H1 (cell line): ENCODE measurements at regions not wholly inside any gene's neighbourhood (a gene's known extent, or its start where the extent isn't known, plus 50 kb on each side); places are given as distances from the start of the nearest gene placed in this dataset.

ENCODE experiments used
- CTCF ChIA-PET: fragments of 300-600 bp; sonication (Branson Sonifier 250); formaldehyde crosslinking; loops from one replicate; lab custom pipeline; 2021; ENCODE audit not compliant: partially characterized antibody; lab: Charles Lee
- POLR2A ChIA-PET: fragments of 300-600 bp; sonication (Branson Sonifier 250); formaldehyde crosslinking; loops from one replicate; lab custom pipeline; 2021; ENCODE audit warnings: inconsistent platforms; ENCODE audit not compliant: partially characterized antibody; lab: Charles Lee
- DNase-seq, 2 experiments: peaks; one replicate each; pipeline versions ENCODE4 v3.0.0 to v3.0.0-alpha.2; 2010 to 2022; ENCODE audit warnings: low spot score in 2 of 2, low read depth in 1 of 2, mixed read lengths in 1 of 2
- FAIRE-seq: peaks from 2 replicates; lab custom pipeline; 2011; peaks lifted over from hg19 to GRCh38; lab: Jason Lieb, UNC
- H2AFZ ChIP-seq: 2 replicates; pipeline ENCODE4 v1.8.1; 2012; ENCODE audit warnings: low read length, inconsistent platforms
- H2AK5ac ChIP-seq: 2 replicates; pipeline ENCODE4 v1.6.1; 2013; ENCODE audit warnings: low read depth, low read length
- H2BK120ac ChIP-seq: replicated peaks from 2 replicates; pipeline ENCODE3; 2013; ENCODE audit warnings: low read depth, low read length, inconsistent platforms
- H2BK12ac ChIP-seq: 2 replicates; pipeline ENCODE4 v1.6.1; 2013; ENCODE audit warnings: low read depth, low read length
- H2BK15ac ChIP-seq: 2 replicates; pipeline ENCODE4 v1.6.1; 2013; ENCODE audit warnings: low read length
- H2BK20ac ChIP-seq: 2 replicates; pipeline ENCODE4 v1.6.1; 2013; ENCODE audit warnings: low read length
- H2BK5ac ChIP-seq: 2 replicates; pipeline ENCODE4 v1.6.1; 2013; ENCODE audit warnings: low read depth, low read length
- H3K14ac ChIP-seq: 2 replicates; pipeline ENCODE4 v1.6.1; 2013; ENCODE audit warnings: inconsistent platforms; ENCODE audit not compliant: insufficient read length
- H3K18ac ChIP-seq: 2 replicates; pipeline ENCODE4 v1.6.1; 2013; ENCODE audit warnings: low read length; ENCODE audit errors: extremely low read depth
- H3K23ac ChIP-seq: 2 replicates; pipeline ENCODE4 v1.6.1; 2013; ENCODE audit warnings: inconsistent platforms; ENCODE audit not compliant: insufficient read length
- H3K23me2 ChIP-seq: 2 replicates; pipeline ENCODE4 v1.6.1; 2013; ENCODE audit warnings: low read depth, low read length
- H3K27ac ChIP-seq: 2 replicates; pipeline ENCODE4 v1.6.1; 2011; ENCODE audit warnings: low read depth, low read length, inconsistent platforms
- H3K27me3 ChIP-seq, 4 experiments: replicated peaks in 1 of 4; 1 replicate in 1 of 4; 2 replicates in 3 of 4; pipeline versions ENCODE4 v1.6.1 to v1.8.1; 2011 to 2013; ENCODE audit warnings: low read length in 3 of 4, mild to moderate bottlenecking in 3 of 4, inconsistent platforms in 2 of 4, mixed read lengths in 2 of 4, moderate library complexity in 1 of 4; ENCODE audit not compliant: control insufficient read depth in 3 of 4, insufficient read depth in 3 of 4; ENCODE audit errors: extremely low read depth in 1 of 4
- H3K36me3 ChIP-seq, 4 experiments: 2 replicates each; pipeline versions ENCODE4 v1.6.1 to v1.8.1; 2011 to 2013; ENCODE audit warnings: mild to moderate bottlenecking in 4 of 4, low read length in 3 of 4, moderate library complexity in 2 of 4, control low read depth in 1 of 4, inconsistent platforms in 1 of 4; ENCODE audit not compliant: insufficient read depth in 4 of 4, control insufficient read depth in 2 of 4
- H3K4ac ChIP-seq: replicated peaks from 2 replicates; pipeline ENCODE3; 2013; ENCODE audit warnings: low read length, low read depth, mixed read lengths, inconsistent platforms; ENCODE audit not compliant: insufficient read length
- H3K4me1 ChIP-seq, 4 experiments: replicated peaks in 1 of 4; 1 replicate in 1 of 4; 2 replicates in 3 of 4; pipeline versions ENCODE4 v1.6.1 to v1.8.1; 2011 to 2013; ENCODE audit warnings: low read length in 3 of 4, inconsistent platforms in 2 of 4, mixed read lengths in 1 of 4; ENCODE audit not compliant: insufficient read depth in 4 of 4, control insufficient read depth in 3 of 4
- H3K4me2 ChIP-seq, 2 experiments: 2 replicates each; pipeline versions ENCODE4 v1.6.1 to v1.8.1; 2011 to 2013; ENCODE audit warnings: low read depth in 2 of 2, low read length in 2 of 2, control low read depth in 1 of 2, inconsistent platforms in 1 of 2, mild to moderate bottlenecking in 1 of 2; ENCODE audit not compliant: insufficient read depth in 1 of 2
- H3K4me3 ChIP-seq, 4 experiments: fragments of 200-600, 300-600 bp in 1 of 4; sonication (generic), shearing (Covaris generic), sonication (Bioruptor Twin) in 1 of 4; 2 replicates each; pipeline versions ENCODE4 v1.5.1 to v1.8.1; 2011 to 2016; ENCODE audit warnings: low read length in 4 of 4, low read depth in 3 of 4, control low read depth in 2 of 4, inconsistent platforms in 2 of 4, mild to moderate bottlenecking in 2 of 4, mixed read lengths in 1 of 4, moderate library complexity in 1 of 4; ENCODE audit not compliant: insufficient read depth in 2 of 4; ENCODE audit errors: extremely low read depth in 1 of 4
- H3K56ac ChIP-seq: replicated peaks from 2 replicates; pipeline ENCODE3; 2013; ENCODE audit warnings: low read depth, mild to moderate bottlenecking, mixed read lengths, low read length, inconsistent platforms; ENCODE audit not compliant: insufficient read length
- H3K79me1 ChIP-seq: 2 replicates; pipeline ENCODE4 v1.6.1; 2013; ENCODE audit warnings: low read depth, low read length, control low read depth
- H3K79me2 ChIP-seq, 2 experiments: 2 replicates each; pipeline versions ENCODE4 v1.6.1 to v1.8.1; 2012 to 2013; ENCODE audit warnings: low read length in 2 of 2, mild to moderate bottlenecking in 2 of 2, inconsistent platforms in 1 of 2; ENCODE audit not compliant: insufficient read depth in 2 of 2, control insufficient read depth in 1 of 2
- H3K9ac ChIP-seq, 4 experiments: replicated peaks in 1 of 4; 1 replicate in 1 of 4; 2 replicates in 3 of 4; pipeline versions ENCODE4 v1.6.1 to v1.8.1; 2011 to 2013; ENCODE audit warnings: low read depth in 3 of 4, low read length in 3 of 4, control low read depth in 2 of 4, mild to moderate bottlenecking in 2 of 4, moderate library complexity in 2 of 4, inconsistent platforms in 1 of 4; ENCODE audit errors: extremely low read depth in 1 of 4
- H3K9me3 ChIP-seq, 2 experiments: 2 replicates each; pipeline versions ENCODE4 v1.6.1 to v1.8.1; 2012 to 2013; ENCODE audit warnings: mild to moderate bottlenecking in 2 of 2, moderate library complexity in 2 of 2, control low read depth in 1 of 2, inconsistent platforms in 1 of 2, low read depth in 1 of 2, low read length in 1 of 2, mixed read lengths in 1 of 2; ENCODE audit not compliant: insufficient read depth in 2 of 2
- H4K20me1 ChIP-seq, 2 experiments: replicated peaks in 1 of 2; 2 replicates each; pipeline versions ENCODE3 to v1.8.1; 2011 to 2013; ENCODE audit warnings: inconsistent platforms in 2 of 2, low read length in 2 of 2, mild to moderate bottlenecking in 1 of 2; ENCODE audit not compliant: insufficient read depth in 2 of 2, control insufficient read depth in 1 of 2
- H4K5ac ChIP-seq: 2 replicates; pipeline ENCODE4 v1.6.1; 2013; ENCODE audit warnings: low read length, low read depth, mixed read lengths, inconsistent platforms; ENCODE audit not compliant: insufficient read length
- H4K8ac ChIP-seq: 2 replicates; pipeline ENCODE4 v1.8.0; 2013; ENCODE audit warnings: mild to moderate bottlenecking, moderate library complexity, low read length, inconsistent platforms; ENCODE audit not compliant: insufficient read depth; ENCODE audit errors: extremely low read depth
- H4K91ac ChIP-seq: replicated peaks from 2 replicates; pipeline ENCODE3; 2013; ENCODE audit warnings: low read length, mixed read lengths, inconsistent platforms; ENCODE audit not compliant: insufficient read length
- SIN3A ChIP-seq, 2 experiments: IDR thresholded peaks in 1 of 2; conservative IDR thresholded peaks in 1 of 2; 2 replicates each; pipeline ENCODE4 v1.6.1; 2011 to 2012; ENCODE audit warnings: low read length in 2 of 2, improper control_type of control experiment in 1 of 2, low read depth in 1 of 2, mild to moderate bottlenecking in 1 of 2
- SP4 ChIP-seq: IDR thresholded peaks from 2 replicates; pipeline ENCODE4 v1.6.1; 2012; ENCODE audit warnings: low read length, inconsistent platforms
- TEAD4 ChIP-seq: IDR thresholded peaks from 2 replicates; pipeline ENCODE4 v1.6.1; 2012; ENCODE audit warnings: low read depth, low read length, inconsistent platforms, mixed read lengths
- ZNF274 ChIP-seq: IDR thresholded peaks from 2 replicates; pipeline ENCODE4 v1.7.0; 2012; ENCODE audit warnings: low read length, borderline replicate concordance; ENCODE audit errors: extremely low read depth
- WGBS, 2 experiments: shearing (Covaris generic) in 1 of 2; methylation state at CpG; one replicate each; pipeline versions ENCODE4 v1.1.6 to v1.1.7; 2013 to 2015; ENCODE audit warnings: low lambda C conversion rate in 2 of 2, mixed read lengths in 2 of 2, inconsistent platforms in 1 of 2, low coverage in 1 of 2, missing lambda C conversion rate in 1 of 2; ENCODE audit not compliant: insufficient replicate concordance in 2 of 2, insufficient coverage in 1 of 2, insufficient read length in 1 of 2; ENCODE audit errors: extremely low coverage in 1 of 2, missing lambda C conversion rate in 1 of 2; 5-methylcytosine and 5-hydroxymethylcytosine counted together

- FAIRE-seq (no peak), DNase-seq (no peak)
- no peak overlapping the region for H3K4ac ChIP-seq
- no peak overlapping the region for H4K8ac ChIP-seq
- peaks cover 1% of the 10 kb centered on the region; the same call in 1 of the 2 replicates for H3K23me2 ChIP-seq
- ChIA-PET POLR2A (no interaction called here), CTCF (interaction anchor here (0.9 kb wide), 1 partner anchor 15 kb away, joined by 3 read pairs; no protein-coding TSS in a partner anchor)
- H3K9ac ChIP-seq, result no peak overlapping the region
- H3K9me3 ChIP-seq, result no peaks in the 10 kb centered on the region
- no peak overlapping the region for H4K91ac ChIP-seq
- TF ChIP-seq TEAD4 (no peak), SIN3A (conservative IDR thresholded peaks at IDR 0.05 in 1 of 2, IDR thresholded peaks at IDR 0.05 in 1 of 2; ENCODE audit: low read depth in 1 of 2, low read length in 2 of 2) (no peak), ZNF274 (no peak), SP4 (no peak)
- no peak overlapping the region for H4K5ac ChIP-seq
- no peak overlapping the region for H3K27ac ChIP-seq
- no peaks in the 10 kb centered on the region for H4K20me1 ChIP-seq
- H3K79me2 ChIP-seq, result no peaks in the 10 kb centered on the region
- H2BK20ac ChIP-seq, result no peak overlapping the region
- no peaks in the 10 kb centered on the region for H3K79me1 ChIP-seq
- WGBS, 2 experiments, result 92% methylated on average over 8 of the region's 8 CpGs; no CpG with 5 or more reads in 1 of the 2 experiments
- no peak overlapping the region for H3K18ac ChIP-seq
- no peak overlapping the region for H2BK120ac ChIP-seq
- H3K56ac ChIP-seq, result no peak overlapping the region
- H3K36me3 ChIP-seq, result no peaks in the 10 kb centered on the region
- H3K27me3 ChIP-seq, result no peaks in the 10 kb centered on the region
- no peaks in the 10 kb centered on the region for H3K4me1 ChIP-seq
- H3K23ac ChIP-seq, result no peak overlapping the region
- no peak overlapping the region for H3K14ac ChIP-seq
- no peak overlapping the region for H2AFZ ChIP-seq
- H2BK5ac ChIP-seq, result no peak overlapping the region
- H2BK12ac ChIP-seq, result no peak overlapping the region
- H2BK15ac ChIP-seq, result no peak overlapping the region
- no peak overlapping the region for H3K4me2 ChIP-seq
- H3K4me3 ChIP-seq, result no peak overlapping the region
- no peak overlapping the region for H2AK5ac ChIP-seq
Measured at GRCh38 chr15:98503970-98504369, 144.4 kb upstream of the IGF1R start.
